ENCODE measurements at regions not wholly inside any gene's neighbourhood (a gene's known extent, or its start where the extent isn't known, plus 50 kb on each side); places are given as distances from the start of the nearest gene placed in this dataset.

DNA sequence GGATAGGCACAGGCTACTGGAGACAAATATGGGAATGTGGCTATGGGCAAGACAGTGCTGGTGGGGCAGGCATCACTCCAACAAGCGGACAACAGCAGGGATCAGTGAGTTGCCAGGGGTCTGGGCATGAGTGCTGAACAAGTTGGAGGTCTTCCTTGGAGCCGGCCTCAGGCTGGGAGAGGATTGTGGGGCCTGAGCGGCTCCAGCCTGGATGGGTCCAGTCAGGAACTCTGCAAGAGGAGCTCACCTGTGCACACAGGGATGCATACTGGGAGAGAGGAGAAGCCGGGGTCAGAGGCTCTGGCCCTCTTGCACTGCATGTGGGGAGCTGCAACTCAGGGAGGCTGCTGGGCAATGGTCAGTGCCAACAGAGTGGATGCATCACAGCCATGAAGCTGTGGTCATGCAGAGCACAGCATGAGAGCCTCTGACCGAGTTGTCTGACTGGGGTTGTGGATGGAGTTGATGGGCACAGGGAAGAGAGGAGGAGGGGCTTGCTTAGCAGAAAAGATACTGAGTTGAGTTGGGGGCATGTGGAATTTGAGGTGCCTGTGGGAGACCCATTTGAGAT is 204.0 kb upstream of the ZNF32 start:
- TF ChIP-seq, protein P1, sequence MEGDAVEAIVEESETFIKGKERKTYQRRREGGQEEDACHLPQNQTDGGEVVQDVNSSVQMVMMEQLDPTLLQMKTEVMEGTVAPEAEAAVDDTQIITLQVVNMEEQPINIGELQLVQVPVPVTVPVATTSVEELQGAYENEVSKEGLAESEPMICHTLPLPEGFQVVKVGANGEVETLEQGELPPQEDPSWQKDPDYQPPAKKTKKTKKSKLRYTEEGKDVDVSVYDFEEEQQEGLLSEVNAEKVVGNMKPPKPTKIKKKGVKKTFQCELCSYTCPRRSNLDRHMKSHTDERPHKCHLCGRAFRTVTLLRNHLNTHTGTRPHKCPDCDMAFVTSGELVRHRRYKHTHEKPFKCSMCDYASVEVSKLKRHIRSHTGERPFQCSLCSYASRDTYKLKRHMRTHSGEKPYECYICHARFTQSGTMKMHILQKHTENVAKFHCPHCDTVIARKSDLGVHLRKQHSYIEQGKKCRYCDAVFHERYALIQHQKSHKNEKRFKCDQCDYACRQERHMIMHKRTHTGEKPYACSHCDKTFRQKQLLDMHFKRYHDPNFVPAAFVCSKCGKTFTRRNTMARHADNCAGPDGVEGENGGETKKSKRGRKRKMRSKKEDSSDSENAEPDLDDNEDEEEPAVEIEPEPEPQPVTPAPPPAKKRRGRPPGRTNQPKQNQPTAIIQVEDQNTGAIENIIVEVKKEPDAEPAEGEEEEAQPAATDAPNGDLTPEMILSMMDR (optimal IDR thresholded peaks at IDR 0.05 in 1 of 3, IDR thresholded peaks at IDR 0.05 in 1 of 3, conservative IDR thresholded peaks at IDR 0.05 in 1 of 3; ENCODE audit: extremely low read depth in 1 of 3, insufficient read depth in 2 of 3, low read length in 3 of 3), result no peak
- TF ChIP-seq EZH2 (IDR thresholded peaks at IDR 0.05; ENCODE audit: low read length), result no peak
